Activated CD4-positive, alpha-beta T cell treated with anti-CD3 and anti-CD28 coated beads for 36 hours (primary cell): ENCODE measurements at regions not wholly inside any gene's neighbourhood (a gene's known extent, or its start where the extent isn't known, plus 50 kb on each side); places are given as distances from the start of the nearest gene placed in this dataset.
"Not testable (repeated sequence)": the region's sequence is repeated elsewhere in the genome, so short reads cannot be mapped to it uniquely, and the experiment has no call there.

Experiments used
- ATAC-seq: fragments of 200-7000 bp; cut with Tn5 transposase; one replicate; pipeline ENCODE4 v1.10.0; 2021; ENCODE audit warnings: mild to moderate bottlenecking, moderate library complexity
- CTCF ChIA-PET: fragments of 350-600 bp; sonication (Branson Sonifier 250); formaldehyde crosslinking; loops from one replicate; lab custom pipeline; 2021; ENCODE audit warnings: antibody characterized with exemption; lab: Charles Lee
- POLR2A ChIA-PET: fragments of 350-600 bp; sonication (Branson Sonifier 250); formaldehyde crosslinking; loops from one replicate; lab custom pipeline; 2021; ENCODE audit warnings: antibody characterized with exemption, inconsistent platforms; lab: Charles Lee
- DNase-seq: peaks from one replicate; pipeline ENCODE4 v3.0.0-alpha.2; 2020
- H3K27ac Mint-ChIP-seq: one replicate; pipeline ENCODE4 v1.8.0; 2021; ENCODE audit warnings: mixed read lengths
- H3K27me3 Mint-ChIP-seq: one replicate; pipeline ENCODE4 v1.8.0; 2021; ENCODE audit warnings: mixed read lengths
- H3K36me3 Mint-ChIP-seq: one replicate; pipeline ENCODE4 v1.8.0; 2021; ENCODE audit warnings: low read depth, mixed read lengths
- H3K4me1 Mint-ChIP-seq: one replicate; pipeline ENCODE4 v1.8.0; 2021; ENCODE audit warnings: mixed read lengths
- H3K4me3 Mint-ChIP-seq: one replicate; pipeline ENCODE4 v1.8.0; 2021; ENCODE audit warnings: mild to moderate bottlenecking, moderate library complexity, mixed read lengths
- H3K9me3 Mint-ChIP-seq: one replicate; pipeline ENCODE4 v1.8.0; 2021; ENCODE audit warnings: low read depth, mixed read lengths
- intact Hi-C, 2 experiments: fragments of 100-400 bp; cut with DNase I in 1 of 2; cut with micrococcal nuclease in 1 of 2; formaldehyde crosslinking; loops; one replicate each; pipeline versions ENCODE4 v1.14.2 to v1.15.1; 2022 to 2024; cut with DNase I, micrococcal nuclease

GRCh38 chr18:14460364-14460763 lies 83.0 kb downstream of the POTEC start:
- H3K36me3 Mint-ChIP-seq, H3K4me1 Mint-ChIP-seq, H3K27ac Mint-ChIP-seq, H3K9me3 Mint-ChIP-seq, intact Hi-C loops, H3K27me3 Mint-ChIP-seq, H3K4me3 Mint-ChIP-seq, POLR2A ChIA-PET, ATAC-seq, DNase-seq, CTCF ChIA-PET: not testable (repeated sequence)

DNA sequence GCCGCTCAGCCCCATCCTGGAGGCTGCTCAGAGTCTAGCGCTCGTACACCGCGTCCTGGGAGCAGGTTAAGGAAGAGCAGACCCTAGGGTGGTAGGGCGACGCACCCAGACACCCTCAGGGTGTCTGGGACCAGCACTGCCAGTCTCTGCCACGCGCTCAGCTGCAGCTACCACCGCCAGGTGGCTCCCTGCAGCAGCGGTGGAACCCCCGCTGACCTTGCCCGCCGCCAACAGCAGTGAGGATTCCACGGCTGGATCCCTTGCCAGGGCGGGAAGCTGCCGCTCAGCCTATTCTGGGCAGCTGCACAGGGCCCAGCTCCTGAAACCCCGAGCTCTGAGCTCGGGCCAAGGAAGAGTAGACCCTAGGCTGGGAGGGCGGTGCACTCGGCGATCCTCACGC lies 83.6 kb downstream of the POTEC start:
- H3K36me3 Mint-ChIP-seq, ATAC-seq, H3K4me1 Mint-ChIP-seq, H3K27ac Mint-ChIP-seq, intact Hi-C loops, H3K4me3 Mint-ChIP-seq, H3K9me3 Mint-ChIP-seq, POLR2A ChIA-PET, CTCF ChIA-PET, DNase-seq, H3K27me3 Mint-ChIP-seq: not testable (repeated sequence)

- CTCF ChIA-PET, H3K36me3 Mint-ChIP-seq, ATAC-seq, H3K4me1 Mint-ChIP-seq, intact Hi-C loops, H3K9me3 Mint-ChIP-seq, H3K27ac Mint-ChIP-seq, H3K27me3 Mint-ChIP-seq, POLR2A ChIA-PET: not testable (repeated sequence)
- peak overlapping the region; percentile 58 for H3K4me3 Mint-ChIP-seq
- DNase-seq = peak; percentile 83
Observed at GRCh38 chr18:14458009-14458945, 85.1 kb downstream of the POTEC start.

- H3K9me3 Mint-ChIP-seq, CTCF ChIA-PET, H3K27me3 Mint-ChIP-seq, H3K36me3 Mint-ChIP-seq, H3K27ac Mint-ChIP-seq, H3K4me1 Mint-ChIP-seq, intact Hi-C loops, POLR2A ChIA-PET, ATAC-seq: not testable (repeated sequence)
- peak; percentile 48 for DNase-seq
- H3K4me3 Mint-ChIP-seq = peak overlapping the region; percentile 49
Observed at GRCh38 chr18:14450637-14451009, 92.8 kb downstream of the POTEC start.

DNA sequence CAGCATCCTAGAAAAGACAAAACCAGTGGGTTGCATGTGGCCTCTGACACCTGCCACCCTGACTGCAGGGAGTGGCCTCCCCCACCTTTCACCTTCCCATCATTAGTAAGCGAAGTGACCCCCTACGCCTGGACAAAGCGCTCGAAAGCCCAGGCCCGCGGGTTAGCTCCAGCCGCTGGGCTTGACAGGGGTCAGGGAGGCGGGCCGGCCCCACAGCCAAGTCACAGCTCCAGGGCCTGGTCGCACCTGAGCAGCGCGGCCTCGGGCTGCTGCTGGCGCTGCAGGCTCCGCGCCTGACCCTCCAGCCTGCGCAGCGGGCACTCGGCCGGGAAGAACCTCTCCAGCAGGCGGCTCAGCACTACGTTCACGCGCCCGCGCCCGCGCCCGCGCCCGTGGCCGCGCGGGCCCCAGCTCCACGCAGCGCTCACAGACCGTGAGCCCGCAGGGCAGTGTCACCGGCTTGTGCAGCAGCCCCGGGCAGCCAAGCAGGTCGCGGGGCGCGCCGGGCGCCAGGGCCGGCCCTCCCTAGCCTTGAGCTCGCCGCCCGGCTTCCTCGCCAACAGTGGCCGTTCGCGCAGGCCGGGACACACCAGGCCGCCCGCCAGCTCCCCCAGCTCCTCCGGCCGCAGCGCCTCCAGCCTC lies 93.3 kb downstream of the POTEC start:
- POLR2A ChIA-PET, H3K27ac Mint-ChIP-seq, H3K9me3 Mint-ChIP-seq, H3K4me1 Mint-ChIP-seq, intact Hi-C loops, H3K27me3 Mint-ChIP-seq, H3K4me3 Mint-ChIP-seq, CTCF ChIA-PET, ATAC-seq, H3K36me3 Mint-ChIP-seq: not testable (repeated sequence)
- peak; percentile 13 for DNase-seq

DNA sequence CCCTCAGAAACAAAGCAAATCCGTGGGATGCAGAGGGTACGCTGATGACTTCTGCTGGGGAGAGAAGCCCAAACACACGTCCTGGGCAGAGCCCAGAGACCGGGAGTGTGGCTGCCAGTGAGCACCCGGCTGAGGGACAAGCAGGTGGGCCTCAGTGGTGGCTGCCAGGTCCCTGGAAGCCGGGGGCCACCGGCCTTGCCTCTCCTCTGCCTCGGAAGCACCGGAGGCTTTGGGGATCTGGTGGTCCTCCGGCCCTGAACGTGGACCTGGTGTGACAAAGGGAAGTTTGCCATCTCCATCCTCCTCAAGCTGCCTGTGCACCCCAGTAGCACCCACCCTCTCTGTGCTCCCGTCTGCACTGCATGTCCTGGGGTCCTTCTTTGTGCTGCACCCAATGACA lies 94.3 kb downstream of the POTEC start:
- ATAC-seq, H3K4me1 Mint-ChIP-seq, POLR2A ChIA-PET, H3K9me3 Mint-ChIP-seq, H3K36me3 Mint-ChIP-seq, H3K27me3 Mint-ChIP-seq, CTCF ChIA-PET, DNase-seq, intact Hi-C loops, H3K27ac Mint-ChIP-seq, H3K4me3 Mint-ChIP-seq: not testable (repeated sequence)

DNA sequence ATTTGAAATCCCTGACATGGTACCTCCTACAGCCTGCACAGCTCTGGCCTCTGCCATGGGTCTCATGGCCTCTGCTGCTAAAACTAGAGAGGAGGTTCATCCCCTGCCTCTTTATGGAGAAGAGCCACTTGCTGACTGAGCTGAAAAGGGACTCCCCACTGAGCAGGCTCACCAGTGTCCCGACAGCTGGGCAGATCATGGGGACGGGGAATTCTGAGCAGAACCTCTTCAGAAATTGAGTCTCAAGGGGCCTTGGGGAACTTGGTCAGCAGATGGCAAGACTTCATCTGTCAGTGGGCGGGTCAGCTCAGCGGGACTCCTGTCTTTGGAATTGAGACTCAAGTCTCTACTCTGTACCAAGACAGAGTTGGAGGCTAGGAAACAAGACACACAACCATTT lies 95.7 kb downstream of the POTEC start:
- H3K4me3 Mint-ChIP-seq, ATAC-seq, H3K36me3 Mint-ChIP-seq, H3K9me3 Mint-ChIP-seq, H3K4me1 Mint-ChIP-seq, POLR2A ChIA-PET, DNase-seq, H3K27ac Mint-ChIP-seq, H3K27me3 Mint-ChIP-seq, CTCF ChIA-PET, intact Hi-C loops: not testable (repeated sequence)

GRCh38 chr18:14435460-14435859 lies 107.9 kb downstream of the POTEC start:
- CTCF ChIA-PET, ATAC-seq, H3K27me3 Mint-ChIP-seq, H3K4me1 Mint-ChIP-seq, intact Hi-C loops, POLR2A ChIA-PET, H3K36me3 Mint-ChIP-seq, H3K4me3 Mint-ChIP-seq, H3K9me3 Mint-ChIP-seq, H3K27ac Mint-ChIP-seq, DNase-seq: not testable (repeated sequence)

DNA sequence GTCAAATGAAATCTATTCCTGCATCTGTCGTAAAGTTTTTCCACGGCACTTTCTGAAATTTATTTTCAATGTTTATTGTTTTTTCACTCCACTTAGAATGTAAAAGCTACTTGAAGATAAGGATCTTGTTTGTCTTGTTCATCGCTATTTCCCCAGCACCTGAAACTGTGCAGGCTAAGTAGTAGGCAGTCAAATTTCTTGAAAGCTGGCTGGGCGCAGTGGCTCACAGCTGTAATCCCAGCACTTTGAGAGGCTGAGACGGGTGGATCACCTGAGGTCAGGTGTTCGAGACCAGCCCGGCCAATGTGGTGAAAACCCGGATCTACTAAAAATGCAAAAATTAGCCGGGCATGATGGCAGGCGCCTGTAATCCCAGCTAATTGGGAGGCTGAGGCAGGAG lies 111.0 kb downstream of the POTEC start:
- DNase-seq, intact Hi-C loops, POLR2A ChIA-PET, ATAC-seq, H3K27ac Mint-ChIP-seq, H3K27me3 Mint-ChIP-seq, H3K4me1 Mint-ChIP-seq, CTCF ChIA-PET, H3K9me3 Mint-ChIP-seq, H3K36me3 Mint-ChIP-seq: not testable (repeated sequence)
- peak overlapping the region; percentile 15 for H3K4me3 Mint-ChIP-seq

DNA sequence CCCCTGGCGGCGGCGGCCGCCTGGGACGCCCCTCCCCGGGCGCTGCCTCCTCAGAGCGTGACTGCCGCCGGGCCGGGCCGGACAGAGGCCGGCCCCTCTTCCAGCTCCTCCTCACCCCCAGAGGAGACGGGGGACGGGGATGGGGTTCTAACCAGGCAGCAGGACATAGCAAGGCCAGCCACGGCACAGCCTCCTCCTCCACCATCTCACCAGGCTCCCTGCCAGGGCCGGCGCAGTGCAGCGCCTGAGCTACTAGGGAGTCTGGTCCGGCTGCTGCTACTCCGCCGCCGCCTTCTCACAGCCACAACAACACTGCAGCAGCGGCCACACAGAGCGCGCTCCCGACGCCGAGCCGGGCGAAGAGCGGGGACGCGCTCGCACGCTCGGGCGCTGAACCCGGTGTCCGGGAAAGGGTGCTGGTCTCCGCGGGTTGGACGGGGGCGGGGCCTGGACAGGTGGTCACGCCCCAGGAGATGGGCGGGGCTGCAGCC lies 112.3 kb downstream of the POTEC start:
- CTCF ChIA-PET, H3K36me3 Mint-ChIP-seq, POLR2A ChIA-PET, H3K4me1 Mint-ChIP-seq, H3K27ac Mint-ChIP-seq, ATAC-seq, intact Hi-C loops, H3K27me3 Mint-ChIP-seq: not testable (repeated sequence)
- Mint-ChIP-seq H3K9me3 (peaks cover 10% of the 10 kb centered on the region), H3K4me3 (peak overlapping the region; percentile 73)
- DNase-seq = peak; percentile 76

GRCh38 chr18:14415806-14416205 lies 127.6 kb downstream of the POTEC start:
- peak; percentile 62 for DNase-seq
- H3K36me3 Mint-ChIP-seq, POLR2A ChIA-PET, H3K4me1 Mint-ChIP-seq, CTCF ChIA-PET, ATAC-seq, H3K27ac Mint-ChIP-seq, H3K27me3 Mint-ChIP-seq, H3K9me3 Mint-ChIP-seq: not testable (repeated sequence)
- peak overlapping the region; percentile 28 for H3K4me3 Mint-ChIP-seq
- intact Hi-C loops = loop anchor here in 1 of 2 experiments (2.0 kb wide), 1 partner anchor 237 kb away; no protein-coding TSS in a partner anchor

- CTCF ChIA-PET, intact Hi-C loops, H3K27me3 Mint-ChIP-seq, H3K27ac Mint-ChIP-seq, H3K36me3 Mint-ChIP-seq, POLR2A ChIA-PET, H3K4me1 Mint-ChIP-seq, ATAC-seq, DNase-seq, H3K9me3 Mint-ChIP-seq: not testable (repeated sequence)
- peak overlapping the region; percentile 28 for H3K4me3 Mint-ChIP-seq
Observed at GRCh38 chr18:14415399-14415798, 128.0 kb downstream of the POTEC start.
